Erythroblast (primary cell): ENCODE measurements at regions not wholly inside any gene's neighbourhood (a gene's known extent, or its start where the extent isn't known, plus 50 kb on each side); places are given as distances from the start of the nearest gene placed in this dataset.

ENCODE experiments used
- GATA1 ChIP-seq: IDR thresholded peaks from 2 replicates; pipeline ENCODE4 v1.6.1; 2011; ENCODE audit warnings: low read depth, mild to moderate bottlenecking, control low read depth, low read length, moderate library complexity
- POLR2A ChIP-seq: IDR thresholded peaks from 2 replicates; pipeline ENCODE4 v1.6.1; 2011; ENCODE audit warnings: mild to moderate bottlenecking, low read length

- TF ChIP-seq POLR2A = no peak
- TF ChIP-seq GATA1 = no peak
These were observed 269.0 kb upstream of the PRMT6 start for GRCh38 chr1:106787520-106787919.
